ENCODE measurements at regions not wholly inside any gene's neighbourhood (a gene's known extent, or its start where the extent isn't known, plus 50 kb on each side); places are given as distances from the start of the nearest gene placed in this dataset.
A peak's percentile ranks its signal among the peaks of the same experiment; 100 is the strongest.

GRCh38 chr11:123304828-123305466, 109.9 kb upstream of the CLMP start:
- DNase-seq, result no peak

GRCh38 chr11:123303924-123304323, 108.9 kb upstream of the CLMP start:
- DNase-seq, result no peak

GRCh38 chr11:123302751-123303195, 107.7 kb upstream of the CLMP start:
- DNase-seq, result peak in 1 of 51 donors; percentile 33

- peak in 43 of 51 donors; percentile 8 to 78 (median 42) for DNase-seq
Observed at GRCh38 chr11:123301696-123302400, 106.8 kb upstream of the CLMP start.

- peak in 1 of 51 donors; percentile 40 for DNase-seq
Observed at GRCh38 chr11:123301013-123301591, 106.1 kb upstream of the CLMP start.

GRCh38 chr11:123299721-123300120, 104.7 kb upstream of the CLMP start:
- DNase-seq, result no peak

- no peak for DNase-seq
Observed at GRCh38 chr11:123298488-123299447, 103.7 kb upstream of the CLMP start.

GRCh38 chr11:123292647-123293046, 97.6 kb upstream of the CLMP start:
- no peak for DNase-seq

GRCh38 chr11:123291201-123291869, 96.3 kb upstream of the CLMP start:
- no peak for DNase-seq

- no peak for DNase-seq
Observed at GRCh38 chr11:123286761-123287160, 91.7 kb upstream of the CLMP start.

GRCh38 chr11:123286255-123286654, 91.2 kb upstream of the CLMP start:
- no peak for DNase-seq

- no peak for DNase-seq
Observed at GRCh38 chr11:123284454-123284853, 89.4 kb upstream of the CLMP start.

- no peak for DNase-seq
Observed at GRCh38 chr11:123282597-123282996, 87.5 kb upstream of the CLMP start.

- DNase-seq, result no peak
Observed at GRCh38 chr11:123273616-123274015, 78.6 kb upstream of the CLMP start.

- DNase-seq, result no peak
Observed at GRCh38 chr11:123272565-123272964, 77.5 kb upstream of the CLMP start.

GRCh38 chr11:123268156-123268555, 73.1 kb upstream of the CLMP start:
- DNase-seq, result no peak

- DNase-seq, result no peak
Observed at GRCh38 chr11:123265951-123266350, 70.9 kb upstream of the CLMP start.

- DNase-seq, result no peak
Observed at GRCh38 chr11:123264431-123264780, 69.4 kb upstream of the CLMP start.

GRCh38 chr11:123261345-123262106, 66.5 kb upstream of the CLMP start:
- peak in 46 of 51 donors; percentile 14 to 79 (median 54) for DNase-seq

GRCh38 chr11:123260511-123261211, 65.6 kb upstream of the CLMP start:
- no peak for DNase-seq

Measured in hypothalamus (tissue), 51 donors.